A673 (cell line): ENCODE measurements at regions not wholly inside any gene's neighbourhood (a gene's known extent, or its start where the extent isn't known, plus 50 kb on each side); places are given as distances from the start of the nearest gene placed in this dataset.

Experiments
- CTCF ChIP-seq: fragments of 300-800, 200-600 bp; sonication (generic); conservative IDR thresholded peaks from 2 replicates; pipeline ENCODE4 v1.5.1; 2017; ENCODE audit warnings: low read depth, mild to moderate bottlenecking, antibody characterized with exemption, low read length, moderate library complexity, mixed read lengths
- EZH2 ChIP-seq: fragments of 200-600 bp; sonication (generic); IDR thresholded peaks from 2 replicates; pipeline ENCODE4 v1.6.1; 2017; ENCODE audit warnings: borderline replicate concordance, low read depth, mild to moderate bottlenecking, mixed read lengths, antibody characterized with exemption, low read length; ENCODE audit not compliant: poor library complexity, severe bottlenecking

- TF ChIP-seq CTCF (no peak), EZH2 (no peak)
Observed at GRCh38 chr11:92675810-92676209, 293.6 kb upstream of the MTNR1B start.
